GM23338 (cell line): ENCODE measurements at regions not wholly inside any gene's neighbourhood (a gene's known extent, or its start where the extent isn't known, plus 50 kb on each side); places are given as distances from the start of the nearest gene placed in this dataset.

Experiments
- CREB1 ChIP-seq: fragments of 250-450 bp; sonication (Bioruptor Pico); IDR thresholded peaks from 2 replicates; pipeline ENCODE4 v1.5.0; 2020; ENCODE audit warnings: low read depth, mild to moderate bottlenecking, moderate library complexity
- CTCF ChIP-seq, 2 experiments: fragments of 200-600 bp in 1 of 2; sonication (generic) in 1 of 2; conservative IDR thresholded peaks; 2 replicates each; pipeline versions ENCODE4 v1.5.1 to v1.6.1; 2016 to 2017; ENCODE audit warnings: antibody characterized with exemption in 2 of 2, low read depth in 2 of 2, mild to moderate bottlenecking in 2 of 2, moderate library complexity in 1 of 2
- ETS1 ChIP-seq: IDR thresholded peaks from 2 replicates; pipeline ENCODE4 v1.6.1; 2016; ENCODE audit warnings: antibody characterized with exemption
- EZH2 ChIP-seq: fragments of 200-600 bp; sonication (generic); IDR thresholded peaks from one replicate; pipeline ENCODE4 v1.8.0; 2017; ENCODE audit warnings: antibody characterized with exemption, mild to moderate bottlenecking, low read depth; ENCODE audit not compliant: unreplicated experiment
- EZH2phosphoT487 ChIP-seq: fragments of 200-600 bp; sonication (generic); IDR thresholded peaks from one replicate; pipeline ENCODE4 v1.8.1; 2018; ENCODE audit warnings: antibody characterized with exemption; ENCODE audit not compliant: unreplicated experiment
- JUNB ChIP-seq: IDR thresholded peaks from one replicate; pipeline ENCODE4 v1.6.1; 2016; ENCODE audit warnings: antibody characterized with exemption; ENCODE audit not compliant: unreplicated experiment
- NANOG ChIP-seq: IDR thresholded peaks from 2 replicates; pipeline ENCODE4 v1.6.1; 2016; ENCODE audit warnings: antibody characterized with exemption, borderline replicate concordance
- POLR2AphosphoS5 ChIP-seq: IDR thresholded peaks from 2 replicates; pipeline ENCODE4 v1.6.1; 2016; ENCODE audit warnings: antibody characterized with exemption, low read depth
- REST ChIP-seq: IDR thresholded peaks from one replicate; pipeline ENCODE4 v1.6.1; 2018; ENCODE audit warnings: antibody characterized with exemption; ENCODE audit not compliant: unreplicated experiment
- STAT1 ChIP-seq: IDR thresholded peaks from one replicate; pipeline ENCODE4 v1.6.1; 2016; ENCODE audit warnings: antibody characterized with exemption; ENCODE audit not compliant: unreplicated experiment
- ZNF114 ChIP-seq: fragments of 250-450 bp; sonication (Bioruptor Pico); IDR thresholded peaks from 2 replicates; pipeline ENCODE4 v1.5.0; 2020; ENCODE audit warnings: mild to moderate bottlenecking, moderate library complexity
- ZNF331 ChIP-seq: fragments of 250-450 bp; sonication (Bioruptor Pico); IDR thresholded peaks from 2 replicates; pipeline ENCODE4 v1.5.0; 2020; ENCODE audit warnings: low read depth, mild to moderate bottlenecking, moderate library complexity
- ZNF462 ChIP-seq: fragments of 250-450 bp; sonication (Bioruptor Pico); IDR thresholded peaks from 2 replicates; pipeline ENCODE4 v1.5.0; 2020; ENCODE audit warnings: mild to moderate bottlenecking, moderate library complexity

GRCh38 chr2:47262657-47263056 is 86.3 kb upstream of the CALM2 start:
- no peak for TF ChIP-seq POLR2AphosphoS5
- TF ChIP-seq CTCF (conservative IDR thresholded peaks at IDR 0.05; ENCODE audit: low read depth in 2 of 2), result no peak
- no peak for TF ChIP-seq EZH2
- no peak for TF ChIP-seq REST
- TF ChIP-seq CREB1 (CRISPR knock-in tag), result no peak
- TF ChIP-seq EZH2phosphoT487, result no peak
- TF ChIP-seq NANOG, result no peak
- TF ChIP-seq JUNB, result no peak
- TF ChIP-seq ZNF114 (CRISPR knock-in tag), result no peak
- TF ChIP-seq ETS1, result no peak
- no peak for TF ChIP-seq STAT1
- no peak for TF ChIP-seq ZNF331 (CRISPR knock-in tag)
- no peak for TF ChIP-seq ZNF462 (CRISPR knock-in tag)
